Superior temporal gyrus (tissue), 1 donor: ENCODE measurements at regions not wholly inside any gene's neighbourhood (a gene's known extent, or its start where the extent isn't known, plus 50 kb on each side); places are given as distances from the start of the nearest gene placed in this dataset.
"Not testable (repeated sequence)": the region's sequence is repeated elsewhere in the genome, so short reads cannot be mapped to it uniquely, and the experiment has no call there.

Source experiments
- DNase-seq: peaks from one replicate; pipeline ENCODE4 v3.0.0-alpha.2; 2016; ENCODE audit errors: extremely low spot score

DNA sequence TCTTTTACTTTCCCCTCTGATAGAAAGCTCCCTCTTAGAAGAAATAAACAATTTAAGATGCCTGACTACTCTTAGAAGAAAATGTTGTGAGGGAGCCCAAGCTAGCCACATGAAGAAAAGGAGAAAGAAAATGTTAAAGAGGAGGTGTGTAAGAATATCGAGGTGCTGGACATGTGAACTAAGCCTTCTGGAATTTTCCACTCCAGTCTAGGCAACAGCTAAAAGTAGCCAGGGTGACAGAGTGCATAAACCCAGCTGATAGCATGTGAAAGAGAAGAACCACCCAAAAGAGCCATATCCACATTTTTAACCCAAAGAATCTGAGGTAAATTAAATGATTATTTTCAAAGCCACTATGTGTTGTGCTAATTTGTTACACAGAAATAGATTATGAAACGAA is 1690.6 kb upstream of the LRRTM3 start:
- DNase-seq: no peak

DNA sequence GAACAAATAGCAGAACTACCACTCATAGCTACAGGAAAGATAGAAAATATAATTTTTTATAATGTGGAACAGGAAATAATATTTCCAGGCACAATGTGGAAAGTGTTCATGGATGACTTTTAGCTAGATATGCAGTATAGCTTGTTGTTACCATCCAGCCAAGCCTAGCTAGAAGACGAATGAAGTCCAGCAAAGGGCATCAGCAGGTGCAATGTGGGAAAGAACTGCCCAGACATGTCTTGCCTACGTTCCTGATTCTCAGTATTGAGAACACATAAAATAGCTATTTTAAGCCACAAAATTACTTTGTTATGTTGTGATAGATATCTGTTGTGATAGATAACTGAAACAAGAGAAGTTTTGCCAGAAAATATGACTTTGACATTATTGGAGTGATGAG is 1690.0 kb upstream of the LRRTM3 start:
- DNase-seq: no peak

DNA sequence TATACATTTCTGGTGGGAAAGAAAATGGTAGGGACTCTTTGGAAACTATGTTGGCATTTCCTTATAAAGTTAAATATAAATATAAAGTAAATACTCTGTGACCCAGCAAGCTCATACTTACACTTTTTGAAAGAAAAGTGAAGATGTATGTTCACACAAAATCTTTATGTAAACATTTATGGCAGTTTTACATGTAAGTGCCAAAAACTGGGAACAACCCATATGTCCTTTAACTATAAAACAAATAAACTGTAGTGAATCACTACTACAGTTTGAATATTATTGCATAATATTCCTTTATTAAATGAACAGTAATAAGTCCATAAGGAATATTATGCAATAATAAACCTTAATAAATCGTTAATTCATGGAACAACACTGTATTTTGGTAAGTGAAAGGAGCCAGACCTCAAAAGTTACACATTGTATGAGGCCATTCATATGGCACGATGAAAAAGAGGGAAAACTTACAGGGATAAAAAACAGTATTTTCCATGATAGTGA is 1660.3 kb upstream of the LRRTM3 start:
- DNase-seq: no peak

DNA sequence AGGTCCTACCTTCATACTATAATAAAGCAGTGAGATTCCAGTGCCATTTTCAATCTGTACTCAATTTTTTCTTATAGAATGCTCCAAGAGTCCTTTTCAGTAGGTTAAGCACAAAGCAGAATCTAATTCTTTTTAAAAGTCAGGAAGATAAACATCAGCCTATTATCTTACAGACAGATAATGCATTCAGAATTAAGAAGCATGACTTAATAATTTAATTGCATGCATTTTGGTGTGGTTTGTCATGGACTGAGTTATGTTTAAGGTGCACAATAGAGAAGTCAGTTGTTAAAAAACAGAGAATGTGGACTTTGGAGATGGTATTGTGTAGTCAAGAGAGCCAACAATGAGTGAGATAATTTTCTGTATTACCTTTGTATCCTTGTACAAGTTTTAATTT is 1656.3 kb upstream of the LRRTM3 start:
- DNase-seq: not testable (repeated sequence)

DNA sequence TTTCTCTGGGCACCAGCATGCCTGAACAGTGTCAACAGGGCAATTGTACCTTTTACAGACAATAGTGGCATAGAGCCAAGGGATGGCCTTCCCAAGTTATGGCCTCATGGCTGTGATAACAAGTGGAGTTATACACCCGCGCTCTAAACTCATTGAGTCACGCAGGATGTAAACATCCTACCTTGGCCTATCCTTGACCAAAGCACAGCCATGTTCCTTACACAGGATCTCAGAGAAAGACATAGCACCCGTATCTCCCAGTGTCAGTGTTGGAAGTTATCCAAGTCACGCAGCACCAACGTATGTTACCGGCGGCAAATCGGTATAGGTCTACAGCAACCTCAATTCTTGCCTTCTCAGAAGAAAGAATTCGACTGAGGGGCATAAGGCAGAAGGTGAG is 1654.9 kb upstream of the LRRTM3 start:
- DNase-seq: no peak

DNA sequence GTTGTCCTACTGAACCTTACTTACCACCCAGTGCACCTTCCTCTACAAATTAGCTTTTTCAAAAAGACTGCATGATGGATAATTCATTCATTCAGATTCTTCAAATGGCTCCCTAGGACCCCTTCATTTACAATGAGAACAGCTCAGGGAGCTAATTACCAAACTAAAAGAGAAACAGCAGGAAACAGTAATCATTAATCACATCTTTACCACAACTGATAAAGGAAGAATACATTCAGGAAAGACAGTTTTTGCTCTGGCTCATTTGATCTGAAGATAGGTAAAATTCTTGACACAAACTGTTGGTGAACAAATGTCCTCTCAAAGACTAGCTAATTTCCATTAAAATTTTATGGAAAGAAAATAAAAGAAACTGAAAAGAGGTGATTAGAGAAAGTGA is 1652.7 kb upstream of the LRRTM3 start:
- no peak for DNase-seq

DNA sequence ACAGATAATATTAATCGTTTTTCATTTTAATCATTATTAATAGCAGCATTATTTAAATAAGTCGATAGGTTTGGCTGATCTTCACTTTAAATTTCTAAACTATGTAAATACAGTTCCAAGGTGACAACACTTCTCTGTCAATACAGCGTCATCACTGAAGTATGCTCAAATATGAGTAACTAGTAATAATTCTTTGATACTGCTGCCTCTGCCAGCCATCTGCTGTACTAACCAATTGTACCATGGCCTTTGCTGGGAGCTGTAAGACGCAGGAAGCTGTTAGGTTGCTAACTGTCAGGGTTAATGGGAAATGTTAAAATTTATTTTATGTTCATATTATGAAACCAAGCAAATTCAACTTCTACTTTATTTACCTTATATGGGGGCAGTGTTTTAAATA is 1650.5 kb upstream of the LRRTM3 start:
- no peak for DNase-seq

DNA sequence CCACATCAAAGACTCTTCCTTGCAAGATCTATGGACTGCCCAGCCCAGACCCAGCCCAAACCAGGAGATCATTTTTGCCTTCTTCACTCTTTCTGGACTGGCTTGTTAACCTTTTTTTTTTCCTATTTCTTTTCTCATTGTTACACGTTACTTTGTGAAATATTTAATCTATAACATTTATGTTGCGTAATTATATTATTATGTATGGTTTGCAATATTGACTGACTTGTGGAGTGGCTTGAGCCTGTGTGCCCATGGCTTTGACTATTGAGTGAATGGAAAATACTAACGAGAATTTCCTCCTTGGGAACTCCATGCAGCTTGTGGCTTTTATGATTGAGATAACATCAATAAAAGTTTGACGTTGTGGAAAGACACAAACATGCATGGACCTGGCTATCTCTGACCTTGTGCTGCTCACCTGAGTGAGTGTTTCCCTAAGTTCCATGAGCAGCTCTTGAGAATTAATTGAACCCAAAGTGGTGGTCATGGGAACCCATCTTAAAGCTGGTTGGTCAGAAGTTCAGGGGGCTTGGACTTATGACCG is 1641.3 kb upstream of the LRRTM3 start:
- DNase-seq: no peak

DNA sequence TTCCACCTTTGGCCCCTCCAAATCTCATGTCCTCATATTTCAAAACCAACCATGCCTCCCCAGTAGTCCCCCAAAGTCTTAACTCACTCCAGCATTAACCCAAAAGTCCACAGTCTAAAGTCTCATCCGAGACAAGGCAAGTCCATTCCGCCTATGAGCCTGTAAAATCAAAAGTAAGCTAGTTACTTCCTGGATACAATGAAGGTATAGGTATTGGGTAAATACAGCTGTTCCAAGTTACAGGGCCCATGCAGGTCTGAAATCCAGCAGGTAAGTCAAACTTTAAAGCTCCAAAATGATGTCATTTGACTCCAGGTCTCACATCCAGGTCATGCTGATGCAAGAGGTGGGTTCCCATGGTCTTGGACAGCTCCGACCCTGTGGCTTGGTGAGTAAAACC is 1640.1 kb upstream of the LRRTM3 start:
- DNase-seq: not testable (repeated sequence)

DNA sequence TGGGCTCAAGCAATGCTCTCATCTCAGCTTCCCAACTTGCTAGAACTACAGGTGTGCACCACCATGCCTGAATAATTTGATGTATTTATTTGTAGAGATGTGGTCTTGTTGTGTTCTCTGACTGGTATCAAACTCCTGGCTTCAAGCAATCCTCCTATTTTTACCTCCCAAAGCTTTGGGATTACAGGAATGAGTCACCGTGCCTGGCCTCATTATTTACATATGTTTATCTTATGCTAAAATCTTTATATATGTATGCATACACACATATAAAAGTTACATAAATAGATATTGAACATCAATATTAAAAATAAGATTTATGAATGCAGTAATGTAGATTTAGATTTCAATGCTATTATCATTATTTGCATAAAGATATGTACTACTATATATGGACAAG is 1634.5 kb upstream of the LRRTM3 start:
- DNase-seq: no peak

DNA sequence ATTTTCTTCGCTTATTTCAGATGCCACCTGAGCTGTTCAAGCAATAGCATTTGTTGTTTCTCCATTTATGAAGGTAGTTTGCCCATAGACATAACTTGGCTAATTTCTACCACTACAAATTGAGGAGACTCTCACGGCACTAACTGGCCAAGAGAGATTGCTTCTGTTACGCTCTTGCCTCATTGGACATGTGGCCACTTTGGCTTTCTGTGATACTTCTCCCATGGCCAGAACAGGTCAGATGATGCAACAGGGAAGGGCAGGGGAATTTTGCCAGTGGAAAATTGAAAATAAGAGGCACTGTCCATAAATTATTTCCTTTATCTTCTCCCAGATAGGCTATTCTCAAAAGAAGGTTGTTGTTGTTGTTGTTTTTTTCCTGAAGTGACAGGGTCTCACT is 1633.3 kb upstream of the LRRTM3 start:
- no peak for DNase-seq

DNA sequence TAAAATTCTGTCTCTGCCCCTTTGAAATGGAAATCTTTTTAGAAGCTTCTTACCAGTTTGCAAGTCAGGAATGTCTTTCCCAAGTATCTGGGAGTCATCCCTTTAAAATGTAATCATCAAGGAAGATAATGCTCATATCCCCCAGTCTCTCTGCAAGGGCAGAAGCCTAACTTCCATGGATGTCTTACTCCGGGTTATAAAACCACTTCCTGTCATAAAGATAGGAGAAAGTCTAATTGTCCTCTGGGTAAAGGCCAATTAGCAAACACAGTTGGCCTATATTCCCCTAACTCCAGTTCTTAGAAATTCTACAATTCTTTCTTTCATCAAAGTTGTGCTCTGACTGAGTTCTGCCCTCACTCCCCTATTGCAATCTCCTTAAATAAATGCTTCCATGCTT is 1631.5 kb upstream of the LRRTM3 start:
- DNase-seq: no peak

DNA sequence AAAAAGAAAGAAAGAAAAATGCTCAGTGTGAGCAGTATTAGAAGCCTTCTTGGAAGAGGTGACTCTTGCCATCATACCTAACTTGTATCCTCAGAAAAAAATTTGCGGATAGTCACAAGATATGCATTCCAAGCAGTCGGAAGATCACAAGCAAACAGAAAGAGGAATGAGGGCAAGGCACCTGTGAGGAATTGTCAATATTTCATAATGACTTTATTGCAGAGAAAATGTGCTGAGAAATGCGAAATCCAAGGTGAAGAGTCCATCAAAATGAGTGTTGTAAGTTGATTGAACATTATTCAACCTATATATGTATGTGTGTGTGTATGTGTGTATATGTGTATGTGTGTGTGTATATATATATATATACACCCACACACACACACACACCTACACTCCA is 1624.7 kb upstream of the LRRTM3 start:
- DNase-seq: no peak

DNA sequence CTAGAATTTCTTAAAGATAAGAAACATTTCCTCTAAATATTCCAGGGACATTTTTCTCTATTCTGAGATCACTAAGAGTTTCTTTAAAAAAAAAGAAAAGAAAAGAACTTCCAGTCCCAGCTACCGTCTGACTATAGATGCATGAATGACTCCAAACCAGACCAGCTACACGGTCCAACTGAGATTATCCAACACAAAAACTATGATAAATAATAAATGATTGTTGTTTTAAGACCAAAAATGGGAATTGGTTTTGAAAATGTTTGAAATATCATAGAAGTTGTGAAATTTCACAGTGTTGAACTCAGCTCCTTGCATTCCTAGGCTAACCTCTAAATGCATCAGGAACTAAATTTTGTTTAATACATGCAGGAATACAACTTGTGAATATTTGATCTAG is 1619.6 kb upstream of the LRRTM3 start:
- no peak for DNase-seq

DNA sequence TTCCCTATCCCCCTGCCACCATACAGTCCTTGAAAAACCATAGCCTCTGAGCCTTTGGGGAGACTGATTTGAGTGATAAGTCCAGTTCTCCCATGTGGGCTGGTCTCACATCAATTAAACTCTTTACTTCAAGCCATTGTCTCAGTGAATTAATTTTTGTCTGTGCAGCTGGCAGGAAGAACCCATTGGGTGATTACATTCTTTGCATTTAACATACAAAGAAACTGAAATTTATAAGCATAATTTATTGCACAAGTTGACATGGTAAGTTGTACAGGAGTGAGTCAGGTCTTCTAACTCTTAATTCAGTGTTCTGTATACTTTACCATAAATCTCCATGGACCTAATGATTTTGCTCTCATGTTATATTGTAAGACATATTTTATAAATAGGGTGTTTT is 1613.0 kb upstream of the LRRTM3 start:
- no peak for DNase-seq

DNA sequence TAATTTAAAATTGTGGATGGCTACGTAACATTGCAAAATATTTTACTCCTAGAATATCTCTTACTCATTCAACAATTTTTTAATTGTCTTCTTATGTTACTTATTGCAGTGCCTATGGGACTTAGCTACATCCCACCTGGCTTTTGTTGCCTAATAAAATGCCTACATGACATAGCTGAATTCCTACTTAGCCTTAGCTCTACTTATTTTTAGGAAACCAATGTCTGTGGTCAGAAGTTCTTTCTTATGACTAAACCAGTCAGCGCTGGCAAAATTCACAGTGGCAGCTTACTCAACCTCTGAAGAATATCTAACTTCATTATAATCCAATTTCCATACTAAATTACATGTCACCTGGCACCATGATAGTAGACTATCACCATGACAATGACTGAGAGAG is 1612.4 kb upstream of the LRRTM3 start:
- DNase-seq: no peak

DNA sequence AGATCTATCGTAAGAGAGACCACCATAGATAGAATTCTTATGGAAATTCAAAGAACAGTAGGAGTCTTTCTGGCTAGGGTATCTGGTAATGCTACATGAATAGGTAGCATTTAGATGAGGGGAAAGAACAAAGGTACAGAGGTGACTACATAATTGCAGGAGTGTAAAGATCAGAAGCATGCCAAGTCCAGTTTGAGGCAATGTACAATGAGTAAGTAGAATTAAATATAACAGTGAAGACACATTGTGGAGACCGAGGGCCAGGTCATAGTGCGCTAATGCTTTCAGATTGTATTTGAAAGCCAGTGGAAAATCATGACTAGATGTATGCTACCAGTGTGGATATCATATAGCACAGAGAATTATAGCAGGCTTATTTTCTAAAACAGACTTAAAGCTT is 1611.6 kb upstream of the LRRTM3 start:
- DNase-seq: no peak

DNA sequence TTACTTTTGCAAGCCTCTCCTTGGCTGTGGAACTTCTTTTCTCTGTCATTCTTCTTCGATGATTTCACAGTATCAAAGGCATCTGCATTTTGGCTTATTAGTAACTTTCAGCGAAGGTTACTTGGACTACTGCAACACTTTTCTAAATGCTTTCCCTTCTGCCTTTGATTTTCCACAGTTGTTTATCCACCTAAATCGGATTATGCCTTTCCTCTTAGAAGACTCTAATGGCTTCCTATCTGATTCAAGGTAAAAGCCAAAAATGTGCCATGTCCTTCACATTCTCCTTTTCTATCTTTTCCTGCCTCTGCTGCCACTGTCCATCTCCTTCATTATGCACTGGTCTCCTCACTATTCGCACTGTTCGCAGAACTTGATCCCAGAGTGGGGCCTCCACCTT is 1606.3 kb upstream of the LRRTM3 start:
- no peak for DNase-seq

DNA sequence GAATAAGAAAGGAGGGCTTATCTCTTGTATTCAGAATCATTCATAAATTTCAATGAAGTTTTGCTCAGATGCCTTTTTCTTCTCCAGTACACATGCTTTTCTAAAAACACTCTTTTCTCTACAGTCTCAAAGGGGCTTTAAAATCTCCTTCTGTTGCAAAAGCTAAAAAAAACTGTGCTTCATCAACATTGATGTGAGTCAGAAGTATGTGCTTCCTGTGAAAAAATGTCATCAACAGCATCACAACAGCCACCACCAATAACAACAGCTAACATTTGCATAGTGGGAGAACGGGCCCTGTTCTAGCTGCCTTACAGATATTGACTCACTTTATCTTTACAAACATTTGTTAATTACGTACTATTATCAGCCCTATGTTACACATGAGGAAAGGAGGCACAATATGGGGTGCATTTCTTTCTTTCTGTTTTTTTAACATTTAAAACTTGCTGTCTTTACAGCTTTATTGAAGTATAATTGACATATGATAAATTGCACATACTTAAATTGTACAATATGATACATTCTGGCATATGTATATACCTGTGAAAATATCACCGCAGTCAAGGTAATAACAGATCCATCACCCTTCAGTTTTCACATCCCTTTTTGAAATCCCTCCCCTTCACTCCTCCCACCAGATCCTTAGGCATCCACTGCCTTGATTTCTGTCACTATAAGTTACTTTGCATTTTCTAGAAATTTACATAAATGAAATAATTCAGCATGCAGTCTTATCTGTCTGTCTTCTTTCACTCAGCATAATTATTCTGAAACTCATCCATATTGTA is 1605.4 kb upstream of the LRRTM3 start:
- peak; percentile 18 for DNase-seq

DNA sequence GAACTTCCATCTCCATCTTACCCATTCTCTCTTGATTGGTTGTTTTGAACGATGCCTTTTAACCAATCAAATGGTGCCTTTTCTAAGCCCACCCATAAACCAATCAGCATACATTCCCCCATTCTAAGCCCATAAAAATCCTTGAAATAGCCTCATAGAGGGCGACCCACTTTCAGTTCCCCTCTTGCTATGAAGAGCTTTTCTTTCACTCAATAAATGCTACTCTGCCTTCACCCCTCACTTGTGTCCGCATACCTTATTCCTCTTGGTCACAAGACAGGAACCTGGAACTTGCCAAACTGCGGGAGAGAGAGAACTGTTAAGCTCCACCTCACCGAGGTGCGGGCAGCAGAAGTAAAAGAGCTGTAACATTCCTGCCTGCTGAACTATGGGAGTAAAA is 1602.0 kb upstream of the LRRTM3 start:
- no peak for DNase-seq

DNA sequence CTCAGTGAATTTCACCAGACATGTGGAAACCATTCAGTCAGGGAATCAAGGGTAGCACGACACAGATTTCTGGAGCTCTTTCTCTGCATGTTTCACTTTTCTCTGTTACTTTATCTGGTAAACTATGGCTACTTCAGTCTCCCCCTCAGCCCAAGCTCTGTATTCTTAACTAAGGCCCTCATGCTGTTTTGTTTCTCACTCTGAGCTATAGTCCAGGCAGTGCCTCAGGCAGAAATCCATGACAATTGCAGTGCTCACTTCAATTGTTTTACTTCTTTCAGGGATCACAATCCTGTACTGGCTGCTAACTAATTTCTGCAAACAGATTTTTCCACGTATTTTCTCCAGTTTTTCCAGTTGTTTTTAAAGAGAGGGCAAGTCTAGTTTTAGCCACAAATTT is 1599.9 kb upstream of the LRRTM3 start:
- no peak for DNase-seq

DNA sequence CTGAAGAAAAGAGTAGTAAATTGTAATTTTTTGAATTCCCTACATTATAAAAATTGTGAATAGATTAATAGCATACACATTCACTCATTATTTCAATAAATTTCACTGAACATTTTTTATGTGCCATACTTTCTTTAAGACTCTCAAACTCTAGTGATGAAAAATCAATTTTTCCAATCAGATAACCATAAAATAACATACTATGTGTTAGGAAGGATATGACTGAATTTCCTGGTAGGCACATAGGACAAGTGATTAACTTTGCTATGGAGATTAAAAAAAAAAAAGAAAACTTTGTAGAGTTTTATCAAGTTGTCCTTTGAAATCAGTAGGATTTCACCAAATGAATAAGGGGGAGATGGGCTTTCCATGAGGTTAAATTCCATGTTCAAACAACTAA is 1597.3 kb upstream of the LRRTM3 start:
- DNase-seq: no peak

DNA sequence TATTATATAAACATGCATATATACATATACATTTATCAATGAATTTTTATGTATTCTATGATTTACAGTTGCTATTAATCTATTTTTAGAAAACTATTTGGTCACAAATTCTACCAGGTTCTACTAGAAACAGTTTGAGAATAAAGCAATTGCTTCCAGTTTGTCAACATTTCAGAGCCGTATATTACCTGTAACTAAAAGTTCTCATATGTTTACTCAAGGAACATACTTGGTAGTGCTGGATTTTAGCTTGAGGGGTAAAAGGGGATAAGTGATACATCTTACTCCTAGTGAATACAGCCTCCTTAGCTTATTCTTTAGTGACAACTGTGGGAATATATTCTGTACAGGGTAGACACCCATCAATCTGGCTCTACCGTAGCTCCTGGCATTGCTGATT is 1590.5 kb upstream of the LRRTM3 start:
- DNase-seq: no peak

DNA sequence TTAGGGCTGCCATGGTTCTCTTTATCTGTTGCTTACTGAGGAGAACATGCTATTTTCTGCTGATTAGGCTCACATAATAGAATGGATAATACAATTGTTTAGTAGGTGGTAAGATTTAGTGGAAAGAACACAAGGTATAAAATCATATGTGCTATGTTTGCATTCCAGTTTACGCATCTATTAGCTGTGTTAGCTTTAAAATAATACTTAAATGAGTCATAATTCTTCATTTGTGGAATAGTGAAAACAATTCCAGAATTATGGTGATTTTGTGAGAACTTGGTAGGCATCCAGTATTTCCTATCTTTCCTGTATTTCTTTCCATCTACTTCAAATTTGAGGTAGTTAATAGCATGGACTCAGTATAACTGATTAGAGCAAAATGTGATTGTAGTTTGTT is 1585.5 kb upstream of the LRRTM3 start:
- DNase-seq: no peak
